Activated T-cell treated with anti-CD3 and anti-CD28 coated beads, Interleukin-2, amount 50 U/mL, for 72 hours (primary cell): ENCODE measurements at regions not wholly inside any gene's neighbourhood (a gene's known extent, or its start where the extent isn't known, plus 50 kb on each side); places are given as distances from the start of the nearest gene placed in this dataset.

Experiments used
- ATAC-seq, 2 donors: fragments of 150-1000 bp; cut with Tn5 transposase; replicated peaks in 1 of 2; 2 replicates each; pipeline ENCODE4 v1.10.0; 2021; ENCODE audit warnings: moderate library complexity in 2 of 2, mild to moderate bottlenecking in 1 of 2
- DNase-seq, 2 donors: peaks; one replicate each; pipeline ENCODE4 v3.0.0; 2021 to 2022; ENCODE audit warnings: mixed read lengths in 1 of 2
- H3K27ac Mint-ChIP-seq: one replicate; pipeline ENCODE4 v1.8.0; 2022; ENCODE audit warnings: mild to moderate bottlenecking, moderate library complexity, mixed read lengths
- H3K27me3 Mint-ChIP-seq: one replicate; pipeline ENCODE4 v1.8.0; 2022; ENCODE audit warnings: low read depth, mixed read lengths
- H3K36me3 Mint-ChIP-seq, 2 donors: one replicate each; pipeline ENCODE4 v1.8.0; 2022; ENCODE audit warnings: mixed read lengths in 2 of 2, mild to moderate bottlenecking in 1 of 2; ENCODE audit not compliant: insufficient read depth in 2 of 2
- H3K4me1 Mint-ChIP-seq: one replicate; pipeline ENCODE4 v1.8.0; 2022; ENCODE audit warnings: low read depth, mixed read lengths
- H3K4me3 Mint-ChIP-seq, 2 donors: one replicate each; pipeline ENCODE4 v1.8.0; 2022; ENCODE audit warnings: mild to moderate bottlenecking in 2 of 2, mixed read lengths in 2 of 2, moderate library complexity in 2 of 2
- H3K9me3 Mint-ChIP-seq, 2 donors: one replicate each; pipeline ENCODE4 v1.8.0; 2022; ENCODE audit warnings: mixed read lengths in 2 of 2

DNA sequence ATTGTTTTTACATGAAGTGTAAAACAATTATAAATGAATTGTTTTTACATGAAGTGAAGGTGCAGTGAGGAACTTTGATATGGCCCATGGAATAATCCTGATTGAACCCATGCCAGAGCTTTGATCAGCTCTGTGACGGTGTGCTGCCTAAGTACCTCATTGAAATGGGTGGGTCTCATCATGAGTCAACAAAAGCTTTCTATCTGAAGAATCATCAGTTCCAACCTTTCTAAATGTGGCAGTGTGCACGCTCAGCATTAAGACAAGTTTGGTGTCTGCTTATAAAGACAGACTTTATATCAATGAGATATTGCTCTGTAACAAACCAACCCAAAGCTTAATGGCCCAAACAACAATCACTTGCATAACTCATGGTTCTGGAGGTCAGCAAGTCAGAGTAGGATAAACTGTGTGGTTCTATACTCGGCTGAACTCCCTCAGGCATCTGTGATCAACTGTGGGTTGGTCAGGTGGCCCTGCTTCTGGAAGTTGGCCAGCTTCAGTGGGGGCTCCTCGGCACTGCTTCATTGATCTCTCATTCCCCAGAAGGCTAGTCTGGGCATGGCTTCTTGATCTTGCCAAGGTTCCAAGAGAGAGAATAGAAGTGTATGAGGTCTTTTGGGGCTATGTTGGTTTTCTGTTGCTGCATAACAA lies 258.0 kb downstream of the LTN1 start:
- Mint-ChIP-seq H3K27ac (no peak overlapping the region), H3K36me3 (no peaks in the 10 kb centered on the region), H3K4me1 (peaks cover 5% of the 10 kb centered on the region), H3K4me3 (no peak overlapping the region), H3K27me3 (no peaks in the 10 kb centered on the region), H3K9me3 (no peaks in the 10 kb centered on the region)
- DNase-seq, result no peak
- no peak for ATAC-seq

DNA sequence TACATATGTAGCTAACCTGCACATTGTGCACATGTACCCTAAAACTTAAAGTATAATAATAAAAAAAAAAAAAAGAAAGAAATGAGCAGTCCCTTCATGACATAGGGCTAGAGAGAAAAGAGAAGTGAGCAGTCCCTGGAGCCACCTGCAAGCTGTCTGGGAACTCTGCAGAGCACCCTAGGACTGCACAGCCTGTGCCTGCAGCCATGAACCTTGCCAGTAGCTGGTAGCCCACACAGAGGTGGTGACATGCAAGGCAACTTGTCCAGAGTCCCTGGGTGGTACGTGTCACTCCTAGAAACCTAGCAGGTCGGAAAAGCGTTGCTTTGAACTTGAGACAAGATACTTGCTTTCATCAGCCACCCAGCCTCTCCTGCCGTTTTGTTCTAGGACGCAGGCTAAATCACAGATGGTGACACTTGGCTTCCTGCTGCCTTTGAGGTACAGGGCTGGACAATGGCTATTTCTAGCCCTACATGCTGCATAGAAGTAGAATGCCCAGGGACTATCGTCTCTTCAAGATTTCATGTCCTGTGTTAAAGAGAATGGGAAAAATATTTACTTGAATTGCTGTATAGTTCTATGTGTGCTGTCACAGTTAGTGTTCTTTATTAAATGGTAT lies 260.9 kb downstream of the LTN1 start:
- Mint-ChIP-seq H3K27me3 (no peaks in the 10 kb centered on the region), H3K4me3 (no peak overlapping the region), H3K27ac (no peak overlapping the region), H3K4me1 (no peaks in the 10 kb centered on the region), H3K36me3 (no peaks in the 10 kb centered on the region), H3K9me3 (no peaks in the 10 kb centered on the region)
- ATAC-seq (no peak), DNase-seq (no peak)

DNA sequence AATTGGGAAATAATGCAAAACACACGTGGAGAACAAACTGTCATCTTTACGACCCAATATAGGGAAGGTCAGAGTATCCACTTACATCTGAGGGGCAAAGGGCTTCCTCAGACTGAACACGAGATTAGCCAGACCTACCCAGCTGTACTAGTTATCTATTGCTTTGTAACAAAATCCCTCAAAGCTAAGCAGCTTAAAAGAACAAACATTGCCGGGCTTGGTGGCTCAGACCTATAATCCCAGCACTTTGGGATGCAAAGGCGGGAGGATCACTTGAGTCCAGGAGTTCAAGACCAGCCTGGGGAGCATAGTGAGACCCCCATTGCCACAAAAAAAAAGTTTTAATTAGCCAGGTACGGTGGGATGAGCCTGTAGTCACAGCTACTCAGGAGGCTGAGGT lies 262.8 kb downstream of the LTN1 start:
- H3K4me1 Mint-ChIP-seq, result no peaks in the 10 kb centered on the region
- ATAC-seq (no peak), DNase-seq (no peak)
- H3K27ac Mint-ChIP-seq, result no peak overlapping the region
- H3K4me3 Mint-ChIP-seq, result no peak overlapping the region
- H3K9me3 Mint-ChIP-seq, result no peaks in the 10 kb centered on the region
- H3K36me3 Mint-ChIP-seq, result no peaks in the 10 kb centered on the region
- no peaks in the 10 kb centered on the region for H3K27me3 Mint-ChIP-seq

DNA sequence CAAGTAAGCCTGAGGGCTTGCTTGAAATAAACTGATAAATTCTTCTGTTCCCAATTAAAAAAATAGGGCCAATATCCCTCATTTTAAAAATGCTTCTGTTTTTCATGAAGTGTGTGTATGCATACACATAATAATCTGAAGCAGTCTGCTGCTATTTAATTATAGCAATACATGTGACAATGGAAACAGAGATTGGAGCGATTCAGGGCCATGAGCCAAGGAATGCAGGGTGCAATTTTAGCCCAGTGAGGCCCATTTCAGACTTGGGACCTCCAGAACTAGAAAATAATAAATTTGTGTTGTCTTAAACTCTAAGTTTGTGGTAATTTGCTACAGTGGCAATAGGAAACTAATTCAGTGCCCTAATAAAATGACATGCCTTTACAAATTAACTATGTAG lies 264.9 kb downstream of the LTN1 start:
- Mint-ChIP-seq H3K9me3 (no peaks in the 10 kb centered on the region), H3K36me3 (no peaks in the 10 kb centered on the region)
- no peak for ATAC-seq

DNA sequence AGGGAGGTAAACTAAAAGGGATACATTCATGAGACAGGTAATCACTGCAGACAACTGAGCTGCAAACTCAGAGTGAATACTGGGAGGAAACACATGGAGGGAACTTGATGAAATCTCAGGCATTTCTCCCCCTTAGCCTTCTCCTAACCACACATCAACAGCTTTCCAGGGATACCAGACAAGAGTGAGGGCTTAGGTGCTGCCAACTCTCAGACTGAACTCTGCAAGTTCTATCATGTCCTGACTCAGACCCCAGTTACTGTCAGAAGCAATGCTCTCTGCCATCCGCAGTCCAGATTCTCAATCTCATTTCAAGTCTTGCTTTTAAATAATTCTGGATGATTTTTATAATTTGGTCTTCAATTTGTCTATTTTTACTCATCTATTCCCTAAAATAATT lies 267.3 kb downstream of the LTN1 start:
- Mint-ChIP-seq H3K27ac (no peak overlapping the region), H3K36me3 (no peaks in the 10 kb centered on the region), H3K27me3 (no peaks in the 10 kb centered on the region), H3K9me3 (no peaks in the 10 kb centered on the region), H3K4me1 (no peaks in the 10 kb centered on the region), H3K4me3 (no peak overlapping the region)
- DNase-seq (no peak), ATAC-seq (no peak)

More for the DNA sequence above, 264.9 kb downstream of the LTN1 start:
- Mint-ChIP-seq H3K4me3 (no peak overlapping the region), H3K27me3 (no peaks in the 10 kb centered on the region), H3K27ac (no peak overlapping the region), H3K4me1 (no peaks in the 10 kb centered on the region)
- DNase-seq, result no peak

DNA sequence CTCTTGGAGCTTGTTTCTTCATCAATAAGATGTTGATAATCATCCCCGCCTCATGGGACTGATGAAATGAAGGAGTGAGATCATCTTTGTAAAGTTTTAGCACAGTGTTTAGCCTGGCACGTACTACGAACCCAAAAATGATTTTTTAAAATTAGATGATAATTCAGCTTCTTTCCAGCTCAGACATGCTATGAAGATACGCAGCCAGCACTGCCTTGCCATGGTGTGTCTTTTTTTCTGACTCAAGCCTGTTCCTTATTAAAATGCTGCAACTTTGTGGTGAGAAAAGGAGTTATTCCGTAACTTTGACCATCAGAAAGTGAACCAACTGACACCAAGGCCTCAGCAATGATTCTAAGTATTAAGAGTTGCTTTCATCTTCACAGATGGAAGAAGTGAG lies 269.0 kb downstream of the LTN1 start:
- Mint-ChIP-seq H3K27ac (no peak overlapping the region), H3K4me3 (no peak overlapping the region), H3K36me3 (no peaks in the 10 kb centered on the region), H3K9me3 (peaks cover 0 to 3% of the 10 kb centered on the region in 2 donors), H3K27me3 (no peaks in the 10 kb centered on the region), H3K4me1 (no peaks in the 10 kb centered on the region)
- ATAC-seq (no peak), DNase-seq (no peak)

DNA sequence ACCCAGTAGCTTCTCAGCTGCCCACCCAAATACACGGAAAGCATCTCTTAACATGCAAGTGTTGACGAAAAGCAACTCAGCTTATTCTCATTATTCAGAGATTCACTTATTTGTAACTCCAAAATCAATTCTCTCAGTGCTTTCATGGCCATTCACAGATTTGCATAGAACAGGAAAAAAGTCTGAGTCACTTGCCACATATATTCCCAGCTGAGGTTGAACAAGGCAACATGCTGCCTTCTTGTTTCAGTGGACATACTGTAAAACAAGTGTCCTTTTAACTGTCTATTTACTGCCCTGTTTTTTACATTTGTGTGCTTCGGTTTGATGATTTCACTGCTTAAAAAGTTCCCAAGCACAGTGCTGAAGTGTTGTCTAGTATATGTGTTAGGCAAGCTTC lies 273.0 kb downstream of the LTN1 start:
- H3K9me3 Mint-ChIP-seq, result peaks cover 1 to 5% of the 10 kb centered on the region in 2 donors
- no peak for ATAC-seq
- H3K4me3 Mint-ChIP-seq, result no peak overlapping the region
- peaks cover 7% of the 10 kb centered on the region for H3K4me1 Mint-ChIP-seq
- DNase-seq, result no peak
- no peaks in the 10 kb centered on the region for H3K36me3 Mint-ChIP-seq
- H3K27ac Mint-ChIP-seq, result no peak overlapping the region
- H3K27me3 Mint-ChIP-seq, result no peaks in the 10 kb centered on the region

DNA sequence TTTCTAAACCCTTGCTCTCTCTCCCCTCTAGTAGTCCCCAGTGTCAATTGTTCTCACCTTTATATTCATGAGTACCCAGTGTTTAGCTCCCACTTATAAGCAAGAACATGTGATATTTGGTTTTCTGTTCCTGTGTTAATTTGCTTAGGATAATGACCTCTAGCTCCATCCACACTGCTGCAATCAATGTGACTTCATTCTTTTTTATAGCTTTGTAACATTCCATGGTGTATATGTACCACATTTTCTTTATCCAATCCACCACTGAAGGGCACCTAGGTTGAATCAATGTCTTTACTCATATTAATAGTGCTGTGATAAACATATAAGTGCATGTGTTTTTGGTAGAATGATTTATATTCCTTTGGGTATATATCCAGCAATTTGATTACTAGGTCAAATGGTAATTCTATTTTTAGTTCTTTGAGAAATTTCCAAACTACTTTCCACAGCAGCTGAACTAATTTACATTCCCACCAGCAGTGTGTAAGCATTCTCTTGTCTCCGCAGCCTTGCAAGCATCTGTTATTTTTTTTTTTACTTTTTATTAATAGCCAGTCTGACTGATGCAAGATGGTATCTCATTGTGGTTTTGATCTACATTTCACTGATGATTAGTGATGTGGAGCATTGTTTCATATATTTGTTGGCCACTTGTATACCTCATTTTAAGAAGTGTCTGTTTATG lies 277.8 kb downstream of the LTN1 start:
- no peak for ATAC-seq
- no peaks in the 10 kb centered on the region for H3K27me3 Mint-ChIP-seq
- no peaks in the 10 kb centered on the region for H3K36me3 Mint-ChIP-seq
- H3K9me3 Mint-ChIP-seq, result peaks cover 1 to 5% of the 10 kb centered on the region in 2 donors
- peaks cover 7% of the 10 kb centered on the region for H3K4me1 Mint-ChIP-seq
- no peak for DNase-seq
- no peak overlapping the region for H3K27ac Mint-ChIP-seq
- no peak overlapping the region for H3K4me3 Mint-ChIP-seq

DNA sequence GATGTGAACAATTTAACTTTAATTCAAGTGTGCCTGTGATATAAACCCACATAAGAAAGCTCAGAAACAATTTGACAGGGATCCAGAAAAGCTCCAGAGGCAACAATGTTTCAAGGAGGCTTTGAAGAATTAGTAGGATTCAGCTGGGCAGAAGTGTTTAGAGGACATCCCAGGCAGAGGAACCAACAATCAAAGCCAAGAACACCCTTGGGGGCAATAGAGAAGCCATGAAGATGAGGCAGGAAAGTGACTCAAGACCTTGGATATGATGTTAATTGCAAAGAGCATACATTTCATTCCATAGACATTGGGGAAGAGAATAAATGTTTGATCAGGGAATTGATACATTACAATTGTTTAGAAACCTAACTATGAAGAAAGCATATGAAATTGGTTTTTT lies 280.3 kb downstream of the LTN1 start:
- peaks cover 3% of the 10 kb centered on the region for H3K4me1 Mint-ChIP-seq
- DNase-seq, result no peak
- H3K4me3 Mint-ChIP-seq, result no peak overlapping the region
- no peaks in the 10 kb centered on the region for H3K27me3 Mint-ChIP-seq
- no peak overlapping the region for H3K27ac Mint-ChIP-seq
- no peaks in the 10 kb centered on the region for H3K36me3 Mint-ChIP-seq
- no peaks in the 10 kb centered on the region for H3K9me3 Mint-ChIP-seq
- ATAC-seq, result no peak

DNA sequence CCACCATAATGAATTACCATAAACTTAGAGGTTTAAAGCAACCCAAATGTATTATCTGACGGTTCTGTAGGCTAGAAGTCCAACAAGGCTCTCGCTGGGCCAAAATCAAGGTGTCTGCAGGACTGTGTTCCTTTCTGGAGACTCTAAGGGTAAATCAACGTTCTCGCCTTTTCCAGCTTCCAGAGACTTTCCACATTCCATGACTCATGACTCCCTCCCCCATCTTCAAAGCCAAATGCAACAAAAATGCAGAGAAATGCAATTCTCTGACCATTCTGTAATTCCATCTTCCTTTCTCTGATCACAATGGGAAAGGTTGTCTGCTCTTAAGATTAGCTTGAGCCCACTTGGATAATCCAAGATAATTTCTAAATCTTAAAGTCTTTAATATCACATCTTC lies 287.1 kb downstream of the LTN1 start:
- ATAC-seq, result no peak
- no peaks in the 10 kb centered on the region for H3K27me3 Mint-ChIP-seq

DNA sequence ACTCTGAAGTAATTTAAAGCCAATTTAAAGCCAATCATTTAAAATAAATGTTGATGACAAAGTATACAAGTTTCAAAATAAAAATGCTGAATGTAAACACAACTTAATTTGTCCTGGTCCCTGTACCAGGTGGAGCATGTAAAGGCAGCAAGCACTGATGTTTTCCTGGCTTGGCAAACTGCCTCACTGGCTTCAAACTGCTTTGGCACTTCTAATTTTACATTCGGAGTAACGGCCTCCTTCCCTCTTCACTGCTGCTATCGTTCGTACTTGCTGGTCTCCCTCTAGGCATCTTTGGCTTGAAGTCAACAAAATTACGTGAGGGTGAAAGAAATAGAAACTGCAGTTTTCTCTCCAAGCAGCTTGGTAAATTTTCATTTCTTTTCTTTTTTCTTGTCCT lies 287.9 kb downstream of the LTN1 start:
- Mint-ChIP-seq H3K27ac (no peak overlapping the region), H3K36me3 (peaks cover 0 to 4% of the 10 kb centered on the region in 2 donors), H3K27me3 (no peaks in the 10 kb centered on the region)

More for the DNA sequence above, 287.1 kb downstream of the LTN1 start:
- Mint-ChIP-seq H3K4me3 (no peak overlapping the region), H3K4me1 (no peaks in the 10 kb centered on the region), H3K9me3 (peaks cover 3 to 7% of the 10 kb centered on the region in 2 donors), H3K27ac (no peak overlapping the region), H3K36me3 (peaks cover 0 to 4% of the 10 kb centered on the region in 2 donors)
- no peak for DNase-seq

DNA sequence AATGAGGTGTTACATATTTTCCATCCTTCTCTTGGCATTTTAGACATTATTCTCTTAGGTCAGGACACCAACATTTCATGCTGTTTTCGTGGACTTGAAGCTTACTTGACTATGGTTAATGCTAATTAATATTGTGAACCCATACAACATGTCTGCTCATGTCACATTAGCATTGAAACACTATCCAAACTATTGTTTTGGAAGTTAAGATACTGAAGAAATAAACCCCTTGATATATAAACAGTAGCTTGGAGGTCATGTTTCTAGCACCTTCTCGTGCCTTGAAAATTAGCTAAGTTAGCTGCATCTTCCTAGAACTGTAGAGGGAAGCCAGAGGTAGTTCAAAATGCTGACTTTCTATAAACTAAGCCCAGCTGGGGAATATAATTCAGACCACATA lies 288.8 kb downstream of the LTN1 start:
- H3K4me1 Mint-ChIP-seq, result no peaks in the 10 kb centered on the region
- no peak overlapping the region for H3K4me3 Mint-ChIP-seq
- peaks cover 3 to 7% of the 10 kb centered on the region in 2 donors for H3K9me3 Mint-ChIP-seq
- H3K27ac Mint-ChIP-seq, result no peak overlapping the region
- DNase-seq, result no peak
- ATAC-seq, result no peak
- peaks cover 0 to 4% of the 10 kb centered on the region in 2 donors for H3K36me3 Mint-ChIP-seq
- no peaks in the 10 kb centered on the region for H3K27me3 Mint-ChIP-seq

More for the DNA sequence above, 287.9 kb downstream of the LTN1 start:
- DNase-seq (no peak), ATAC-seq (no peak)
- H3K4me3 Mint-ChIP-seq, result no peak overlapping the region
- H3K9me3 Mint-ChIP-seq, result peaks cover 3 to 7% of the 10 kb centered on the region in 2 donors
- H3K4me1 Mint-ChIP-seq, result no peaks in the 10 kb centered on the region

DNA sequence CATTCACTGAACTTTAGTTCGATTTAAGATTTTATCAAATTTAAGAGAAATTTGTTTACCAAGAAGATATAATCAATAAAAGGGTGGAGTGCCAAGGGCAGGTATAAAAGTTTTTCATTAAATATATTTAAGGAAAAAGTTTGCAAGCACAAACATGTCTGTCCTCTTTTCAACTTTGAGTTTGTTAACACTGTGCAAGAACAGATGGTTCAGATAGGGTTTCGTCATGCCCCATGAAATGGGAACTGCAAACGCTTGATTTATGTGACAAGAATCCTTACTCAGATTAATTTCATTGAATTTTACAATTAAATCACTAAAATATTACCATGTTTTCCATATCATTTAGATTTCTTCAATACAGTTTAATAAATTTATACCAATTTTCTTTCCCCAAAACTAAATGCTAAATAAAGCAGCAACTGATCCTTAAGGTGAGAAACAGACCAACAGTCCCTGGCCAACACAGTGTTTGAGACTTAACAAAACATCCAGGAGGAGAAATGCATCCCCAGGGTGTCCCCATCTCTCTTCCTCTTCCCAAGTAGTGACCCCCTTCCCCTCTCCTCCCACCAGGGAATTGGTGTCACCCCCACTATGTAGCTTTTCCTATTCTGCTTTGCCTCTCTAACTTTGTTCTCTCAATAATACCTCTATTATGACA lies 292.9 kb downstream of the LTN1 start:
- Mint-ChIP-seq H3K36me3 (peaks cover 1 to 8% of the 10 kb centered on the region in 2 donors), H3K27ac (no peak overlapping the region), H3K4me1 (no peaks in the 10 kb centered on the region), H3K9me3 (peaks cover 0 to 12% of the 10 kb centered on the region in 2 donors), H3K27me3 (no peaks in the 10 kb centered on the region), H3K4me3 (no peak overlapping the region)
- no peak for DNase-seq
- no peak for ATAC-seq
